ENCODE measurements at regions not wholly inside any gene's neighbourhood (a gene's known extent, or its start where the extent isn't known, plus 50 kb on each side); places are given as distances from the start of the nearest gene placed in this dataset.

DNA sequence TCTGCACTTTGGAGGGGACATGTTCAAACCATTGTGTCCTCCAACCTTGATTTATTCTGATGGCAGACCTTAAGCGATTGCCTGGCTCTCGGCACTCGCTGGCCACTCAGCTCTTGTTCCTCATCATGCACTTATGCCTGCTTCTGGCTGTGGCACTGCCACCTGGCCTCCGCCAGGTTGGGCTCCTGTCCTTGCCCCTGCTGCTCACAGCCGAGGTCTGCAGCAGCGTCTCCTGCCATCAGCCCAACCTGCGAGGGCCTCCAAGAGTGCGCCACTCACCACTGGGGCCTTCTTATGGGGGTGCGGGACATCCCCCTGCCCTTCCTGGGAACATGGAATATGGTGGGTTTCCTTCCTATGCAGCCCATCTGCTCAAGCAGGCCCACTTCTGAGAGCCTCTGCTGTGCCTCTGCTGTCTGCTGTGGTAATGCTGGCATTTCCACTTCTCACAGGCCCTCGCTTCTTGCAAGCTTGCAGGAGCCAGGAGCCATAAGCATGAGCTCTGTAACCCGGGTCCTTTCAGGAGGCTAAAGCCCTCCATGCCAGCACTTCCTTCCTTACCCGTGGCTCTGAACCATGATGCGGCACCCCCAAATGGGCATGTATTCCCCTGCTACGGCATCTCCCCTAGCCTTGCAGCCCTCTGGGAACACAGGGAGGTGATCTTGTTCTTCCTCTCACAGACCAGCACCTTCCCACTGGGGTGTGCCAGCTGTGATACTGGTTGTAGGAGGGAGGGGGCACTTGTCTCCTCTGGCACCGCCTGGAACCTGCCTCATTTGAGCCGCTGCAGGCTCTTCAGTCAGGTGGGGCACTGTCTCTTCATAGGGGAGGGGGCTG, 58.6 kb upstream of the HS6ST1 start:
- DNase-seq (ENCODE audit: low read depth) = no peak
- TF ChIP-seq CTCF (IDR thresholded peaks at IDR 0.05; ENCODE audit: insufficient read depth, low read depth, low read length) = no peak
- H3K4me3 ChIP-seq (ENCODE audit: low read depth, low read length) = no peak overlapping the region

DNA sequence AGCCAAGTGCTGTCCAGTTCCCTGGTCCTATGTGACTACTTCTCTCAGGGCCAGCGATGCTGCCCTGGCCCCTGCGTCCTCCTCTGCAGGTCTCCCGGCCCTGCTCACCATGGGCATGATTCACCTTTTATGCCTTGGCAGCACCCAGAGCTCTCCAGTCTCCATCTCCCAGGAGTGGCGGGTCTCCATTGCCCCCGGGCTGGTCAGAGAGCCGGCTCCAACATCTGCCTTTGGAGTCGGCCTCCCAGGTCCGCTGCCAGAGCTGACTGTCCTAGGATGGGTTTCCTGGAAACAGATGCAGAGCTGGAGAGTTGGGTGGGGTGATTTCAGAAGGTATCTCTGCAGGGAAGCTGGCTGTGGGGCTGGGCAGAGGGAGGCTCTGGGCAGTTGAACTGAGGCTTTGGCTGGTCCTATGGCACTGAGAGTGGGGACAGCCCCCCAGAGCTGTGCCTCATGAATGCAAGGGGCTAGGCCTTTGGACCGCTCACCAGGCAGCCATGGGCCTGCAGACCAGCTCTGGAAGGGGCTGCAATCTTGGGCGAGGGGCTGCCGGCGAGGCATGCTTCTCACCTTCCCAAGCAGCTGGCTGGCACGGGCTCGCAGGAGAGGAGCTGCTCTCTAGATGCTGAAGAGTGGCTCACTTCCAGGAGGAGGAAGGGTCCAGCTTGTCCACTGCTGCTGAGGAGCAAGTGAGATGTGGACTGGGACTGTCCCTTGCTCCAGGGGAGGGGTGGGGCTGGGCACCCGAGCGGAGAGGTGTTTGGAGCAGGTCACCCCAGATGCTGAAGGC, 59.8 kb upstream of the HS6ST1 start:
- no peak overlapping the region for H3K4me3 ChIP-seq (ENCODE audit: low read depth, low read length)
- no peak for DNase-seq (ENCODE audit: low read depth)
- TF ChIP-seq CTCF (IDR thresholded peaks at IDR 0.05; ENCODE audit: insufficient read depth, low read depth, low read length) = no peak

GRCh38 chr2:128379021-128380015, 60.6 kb upstream of the HS6ST1 start:
- no peak for TF ChIP-seq CTCF (IDR thresholded peaks at IDR 0.05; ENCODE audit: insufficient read depth, low read depth, low read length)
- peak; percentile 91 for DNase-seq (ENCODE audit: low read depth)

DNA sequence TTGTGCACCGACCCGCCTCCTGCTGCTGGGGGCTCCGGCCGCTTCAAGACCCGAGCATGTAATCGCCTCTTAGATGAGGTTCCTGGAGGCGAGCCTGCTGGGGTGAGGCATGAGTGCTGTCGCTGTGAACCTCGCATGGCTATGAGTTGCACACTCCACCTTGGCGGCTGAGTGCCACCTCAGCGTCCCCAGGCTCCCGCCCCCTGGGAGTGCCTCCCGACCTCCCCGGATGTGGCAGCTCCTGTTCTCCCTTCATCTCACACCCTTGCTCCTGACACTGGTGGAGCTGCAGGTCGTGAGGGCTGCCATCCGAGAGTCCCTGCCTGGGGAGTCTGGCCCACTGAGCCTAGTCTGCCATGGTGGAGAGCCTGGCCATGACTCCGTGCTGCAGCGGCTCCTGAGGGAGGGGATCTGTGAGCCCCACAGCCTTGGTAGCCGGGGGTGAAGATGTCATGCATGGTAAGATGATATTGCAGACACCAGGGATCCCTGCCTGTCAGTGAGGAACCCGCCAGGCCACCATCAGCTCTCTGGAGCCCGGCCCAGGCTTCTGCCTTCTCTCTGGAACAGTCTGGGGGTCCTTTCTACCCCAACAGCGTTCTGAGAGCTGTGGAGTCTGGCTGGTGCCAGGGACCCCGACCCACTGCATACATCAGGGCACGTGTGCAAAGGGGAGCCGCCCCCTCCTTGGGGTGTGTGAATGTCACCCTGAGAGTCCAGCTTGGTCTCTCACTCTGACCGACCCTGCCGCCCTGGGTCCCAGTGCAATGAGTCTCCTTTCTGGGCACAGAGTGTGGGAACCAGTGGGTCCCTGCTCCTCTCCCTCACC, 61.6 kb upstream of the HS6ST1 start:
- no peak for TF ChIP-seq CTCF (IDR thresholded peaks at IDR 0.05; ENCODE audit: insufficient read depth, low read depth, low read length)
- no peak overlapping the region for H3K4me3 ChIP-seq (ENCODE audit: low read depth, low read length)
- no peak for DNase-seq (ENCODE audit: low read depth)

More at GRCh38 chr2:128379021-128380015, 60.6 kb upstream of the HS6ST1 start:
- no peak overlapping the region for H3K4me3 ChIP-seq (ENCODE audit: low read depth, low read length)

GRCh38 chr2:128380961-128381938, 62.6 kb upstream of the HS6ST1 start:
- DNase-seq (ENCODE audit: low read depth) = peak; percentile 62
- TF ChIP-seq CTCF (IDR thresholded peaks at IDR 0.05; ENCODE audit: insufficient read depth, low read depth, low read length) = no peak
- no peak overlapping the region for H3K4me3 ChIP-seq (ENCODE audit: low read depth, low read length)

All from fibroblast of villous mesenchyme (primary cell).